ENCODE measurements at regions not wholly inside any gene's neighbourhood (a gene's known extent, or its start where the extent isn't known, plus 50 kb on each side); places are given as distances from the start of the nearest gene placed in this dataset.

DNA sequence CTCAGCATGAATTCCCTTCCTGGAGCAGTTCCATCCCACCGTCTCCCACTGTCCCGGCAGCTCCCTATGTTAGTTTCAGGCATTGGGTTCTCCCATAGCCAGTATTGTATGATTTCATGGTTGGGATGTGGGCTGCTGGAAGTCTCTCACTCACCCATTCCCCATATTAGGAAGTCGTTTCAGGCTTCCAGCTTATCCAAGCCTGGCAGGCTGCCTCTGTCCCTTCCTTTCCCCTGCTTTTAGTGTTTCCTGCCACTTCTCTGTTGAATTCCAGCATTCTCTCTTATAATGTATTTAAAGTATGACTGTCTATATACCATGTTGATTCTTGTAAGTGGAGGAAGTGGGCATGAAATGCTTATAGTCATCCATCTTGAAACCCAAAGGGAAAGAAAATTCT, 309.7 kb upstream of the RBMS3 start:
- DNase-seq (ENCODE audit: extremely low read depth, low read depth), result no peak
- no peak for TF ChIP-seq CTCF (IDR thresholded peaks at IDR 0.05; ENCODE audit: low read depth, low read length)

DNA sequence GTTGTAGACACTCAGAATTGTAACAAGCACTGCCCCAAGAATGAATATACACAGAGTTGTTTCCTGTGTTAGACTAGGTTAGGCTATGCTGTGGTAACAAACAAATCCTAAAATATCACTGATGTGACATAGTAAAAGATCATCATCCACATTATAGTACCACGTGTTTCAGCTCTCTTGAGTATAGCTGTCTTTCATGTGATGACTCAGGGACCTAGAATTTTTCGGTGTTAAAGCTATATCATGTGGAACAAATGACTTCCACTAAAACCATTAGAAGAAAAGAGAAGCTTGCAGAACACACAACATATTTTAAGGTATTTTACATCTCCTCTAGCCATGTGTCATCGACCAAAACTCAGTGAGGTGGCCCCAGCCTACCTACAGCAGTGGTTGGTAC, 307.9 kb upstream of the RBMS3 start:
- DNase-seq (ENCODE audit: extremely low read depth, low read depth), result no peak
- no peak for TF ChIP-seq CTCF (IDR thresholded peaks at IDR 0.05; ENCODE audit: low read depth, low read length)

GRCh38 chr3:28973609-28974008, 307.3 kb upstream of the RBMS3 start:
- no peak for DNase-seq (ENCODE audit: extremely low read depth, low read depth)

DNA sequence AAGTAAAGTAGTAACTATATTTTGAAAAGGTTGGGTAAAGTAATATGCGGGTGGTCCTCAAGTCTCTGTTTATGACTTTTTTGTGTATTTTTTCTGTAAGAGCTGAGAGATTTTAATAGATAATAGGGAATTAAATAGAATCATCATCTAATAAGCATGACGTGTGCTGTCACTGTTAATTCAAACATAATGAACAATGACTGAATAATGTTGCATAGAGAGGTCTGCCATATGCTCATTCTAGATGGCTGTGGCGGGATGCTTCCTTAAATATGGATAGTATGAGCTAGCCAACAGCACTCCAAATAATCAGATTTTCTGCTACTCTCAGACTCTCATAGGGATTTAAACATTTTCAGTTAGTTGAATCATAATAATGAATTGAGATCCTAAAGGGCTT, 302.8 kb upstream of the RBMS3 start:
- DNase-seq (ENCODE audit: extremely low read depth, low read depth), result no peak
- no peak for TF ChIP-seq CTCF (IDR thresholded peaks at IDR 0.05; ENCODE audit: low read depth, low read length)

More at GRCh38 chr3:28973609-28974008, 307.3 kb upstream of the RBMS3 start:
- TF ChIP-seq CTCF (IDR thresholded peaks at IDR 0.05; ENCODE audit: low read depth, low read length), result no peak

DNA sequence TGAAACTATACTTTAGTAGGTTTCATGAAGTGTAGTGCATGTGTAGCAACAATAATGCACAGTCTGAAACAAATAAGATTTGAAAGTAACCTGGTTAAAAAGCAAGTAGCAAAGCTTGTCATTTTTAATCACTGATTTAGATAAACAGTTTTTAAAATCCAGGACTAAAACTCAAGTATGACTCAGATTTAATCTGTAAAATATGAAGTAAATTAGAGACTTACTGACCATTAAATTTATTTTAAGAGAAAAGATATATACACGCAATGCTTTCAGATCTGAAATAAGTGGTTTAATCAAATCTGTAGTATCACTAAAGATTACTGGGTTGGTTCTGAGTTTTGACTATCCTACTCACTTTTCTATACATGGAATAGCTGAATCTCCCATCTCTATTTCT, 300.7 kb upstream of the RBMS3 start:
- TF ChIP-seq CTCF (IDR thresholded peaks at IDR 0.05; ENCODE audit: low read depth, low read length), result no peak
- DNase-seq (ENCODE audit: extremely low read depth, low read depth), result no peak

GRCh38 chr3:28980631-28981030, 300.2 kb upstream of the RBMS3 start:
- no peak for TF ChIP-seq CTCF (IDR thresholded peaks at IDR 0.05; ENCODE audit: low read depth, low read length)
- no peak for DNase-seq (ENCODE audit: extremely low read depth, low read depth)

DNA sequence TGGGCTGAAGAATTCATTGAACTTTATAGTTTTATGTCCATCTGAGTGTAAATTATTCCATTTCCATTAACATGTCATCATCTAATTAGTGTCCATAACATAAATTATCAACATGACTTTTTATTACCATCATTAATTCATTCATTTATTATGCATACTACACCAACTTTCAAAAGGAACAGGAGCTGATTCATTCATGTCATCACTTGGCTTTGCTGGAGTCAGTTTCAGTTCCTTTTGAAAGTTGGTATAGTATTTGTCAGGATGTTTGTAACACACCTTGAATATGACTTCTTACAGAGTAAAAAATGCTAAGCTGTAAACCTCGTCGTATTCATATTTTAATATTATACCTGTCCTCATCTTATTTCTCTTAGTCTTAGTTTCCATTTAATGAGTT, 298.0 kb upstream of the RBMS3 start:
- TF ChIP-seq CTCF (IDR thresholded peaks at IDR 0.05; ENCODE audit: low read depth, low read length), result no peak
- DNase-seq (ENCODE audit: extremely low read depth, low read depth), result no peak

Data from AG09319 (cell line).